ENCODE measurements at regions not wholly inside any gene's neighbourhood (a gene's known extent, or its start where the extent isn't known, plus 50 kb on each side); places are given as distances from the start of the nearest gene placed in this dataset.

DNA sequence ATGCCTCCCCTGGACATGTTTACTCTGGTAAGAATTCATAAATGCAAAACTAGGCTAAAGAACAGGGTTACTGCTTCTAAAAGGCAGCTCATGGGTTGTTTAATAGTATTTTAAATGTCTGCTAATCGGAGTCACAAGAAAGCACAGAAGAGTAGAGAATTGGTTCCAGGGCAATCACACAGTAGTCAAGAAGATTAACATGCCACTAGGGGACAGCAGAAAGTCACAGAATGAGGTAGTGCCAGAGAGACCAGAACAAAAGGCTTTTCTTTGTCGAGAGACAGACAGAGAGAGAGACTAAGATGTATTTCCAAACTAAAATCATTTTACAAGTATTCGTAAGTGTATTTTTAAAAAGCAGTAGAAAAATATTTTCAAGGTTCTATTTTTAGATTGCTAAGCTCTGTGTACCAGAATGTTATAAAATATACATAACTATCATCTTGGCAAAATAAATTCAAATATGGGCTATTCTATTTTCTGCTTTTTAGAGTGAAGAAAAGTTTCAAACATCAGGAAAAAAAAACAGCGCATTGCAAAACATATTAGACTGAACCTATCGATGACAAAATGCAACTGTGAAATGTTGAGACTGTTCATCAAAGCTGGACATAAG is 78.3 kb upstream of the CDIN1 start:
- TF ChIP-seq, protein P1, sequence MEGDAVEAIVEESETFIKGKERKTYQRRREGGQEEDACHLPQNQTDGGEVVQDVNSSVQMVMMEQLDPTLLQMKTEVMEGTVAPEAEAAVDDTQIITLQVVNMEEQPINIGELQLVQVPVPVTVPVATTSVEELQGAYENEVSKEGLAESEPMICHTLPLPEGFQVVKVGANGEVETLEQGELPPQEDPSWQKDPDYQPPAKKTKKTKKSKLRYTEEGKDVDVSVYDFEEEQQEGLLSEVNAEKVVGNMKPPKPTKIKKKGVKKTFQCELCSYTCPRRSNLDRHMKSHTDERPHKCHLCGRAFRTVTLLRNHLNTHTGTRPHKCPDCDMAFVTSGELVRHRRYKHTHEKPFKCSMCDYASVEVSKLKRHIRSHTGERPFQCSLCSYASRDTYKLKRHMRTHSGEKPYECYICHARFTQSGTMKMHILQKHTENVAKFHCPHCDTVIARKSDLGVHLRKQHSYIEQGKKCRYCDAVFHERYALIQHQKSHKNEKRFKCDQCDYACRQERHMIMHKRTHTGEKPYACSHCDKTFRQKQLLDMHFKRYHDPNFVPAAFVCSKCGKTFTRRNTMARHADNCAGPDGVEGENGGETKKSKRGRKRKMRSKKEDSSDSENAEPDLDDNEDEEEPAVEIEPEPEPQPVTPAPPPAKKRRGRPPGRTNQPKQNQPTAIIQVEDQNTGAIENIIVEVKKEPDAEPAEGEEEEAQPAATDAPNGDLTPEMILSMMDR (IDR thresholded peaks at IDR 0.05) = peak; percentile 88
- no peak for TF ChIP-seq ZFX (IDR thresholded peaks at IDR 0.05; ENCODE audit: borderline replicate concordance)

Measured in 22Rv1 (cell line).